Activated naive CD4-positive, alpha-beta T cell (primary cell): ENCODE measurements at regions not wholly inside any gene's neighbourhood (a gene's known extent, or its start where the extent isn't known, plus 50 kb on each side); places are given as distances from the start of the nearest gene placed in this dataset.

Experiments
- DNase-seq, 4 experiments: peaks; one replicate each; lab custom pipeline; 2025; lab: John Stamatoyannopoulos, UW

DNA sequence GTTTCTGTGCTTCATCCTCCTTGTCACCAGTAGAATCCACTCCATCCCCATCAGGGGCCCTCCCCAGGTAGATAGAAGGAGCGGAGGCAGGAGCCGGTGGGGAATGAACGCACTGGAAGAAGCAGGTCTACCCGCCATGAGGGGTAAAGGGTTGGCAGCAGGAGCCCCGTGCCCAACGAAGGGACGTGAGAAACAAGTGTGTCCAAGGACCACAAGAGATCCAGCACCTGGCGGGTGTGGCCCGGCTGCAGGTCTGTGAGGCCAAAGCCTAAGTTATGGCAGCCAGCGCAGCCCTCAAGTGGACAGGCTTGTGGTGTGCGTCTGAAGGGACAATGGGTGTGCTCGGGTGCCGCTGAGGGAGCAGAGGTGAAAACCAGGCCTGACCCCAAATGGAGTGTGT lies 94.3 kb downstream of the IRX2 start:
- DNase-seq = no peak

GRCh38 chr5:2656206-2656605 lies 95.3 kb downstream of the IRX2 start:
- no peak for DNase-seq

- no peak for DNase-seq
Observed at GRCh38 chr5:2653991-2654390, 97.5 kb downstream of the IRX2 start.

- DNase-seq = no peak
Observed at GRCh38 chr5:2651116-2651515, 100.4 kb downstream of the IRX2 start.

GRCh38 chr5:2642684-2643345 lies 108.7 kb downstream of the IRX2 start:
- DNase-seq = no peak

GRCh38 chr5:2640717-2641116 lies 110.8 kb downstream of the IRX2 start:
- no peak for DNase-seq

DNA sequence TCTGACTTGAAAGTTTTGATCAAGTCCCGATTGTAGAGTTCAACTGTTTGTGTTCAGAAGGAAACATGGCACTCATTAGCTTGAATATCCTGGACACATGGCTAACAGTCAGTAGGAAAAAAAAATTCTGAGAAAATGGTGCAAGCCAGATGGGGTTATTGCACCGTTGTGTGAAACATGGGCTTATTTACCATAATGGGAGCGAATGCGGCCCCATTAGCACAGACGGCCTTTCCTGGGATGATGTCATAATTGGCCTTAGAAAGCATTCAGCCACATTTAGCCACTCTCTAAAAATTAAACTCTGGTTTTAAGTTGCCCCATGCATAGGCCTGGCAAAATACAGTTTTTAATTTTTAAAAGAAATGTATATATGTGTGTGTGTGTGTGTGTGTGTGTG lies 112.1 kb downstream of the IRX2 start:
- no peak for DNase-seq

DNA sequence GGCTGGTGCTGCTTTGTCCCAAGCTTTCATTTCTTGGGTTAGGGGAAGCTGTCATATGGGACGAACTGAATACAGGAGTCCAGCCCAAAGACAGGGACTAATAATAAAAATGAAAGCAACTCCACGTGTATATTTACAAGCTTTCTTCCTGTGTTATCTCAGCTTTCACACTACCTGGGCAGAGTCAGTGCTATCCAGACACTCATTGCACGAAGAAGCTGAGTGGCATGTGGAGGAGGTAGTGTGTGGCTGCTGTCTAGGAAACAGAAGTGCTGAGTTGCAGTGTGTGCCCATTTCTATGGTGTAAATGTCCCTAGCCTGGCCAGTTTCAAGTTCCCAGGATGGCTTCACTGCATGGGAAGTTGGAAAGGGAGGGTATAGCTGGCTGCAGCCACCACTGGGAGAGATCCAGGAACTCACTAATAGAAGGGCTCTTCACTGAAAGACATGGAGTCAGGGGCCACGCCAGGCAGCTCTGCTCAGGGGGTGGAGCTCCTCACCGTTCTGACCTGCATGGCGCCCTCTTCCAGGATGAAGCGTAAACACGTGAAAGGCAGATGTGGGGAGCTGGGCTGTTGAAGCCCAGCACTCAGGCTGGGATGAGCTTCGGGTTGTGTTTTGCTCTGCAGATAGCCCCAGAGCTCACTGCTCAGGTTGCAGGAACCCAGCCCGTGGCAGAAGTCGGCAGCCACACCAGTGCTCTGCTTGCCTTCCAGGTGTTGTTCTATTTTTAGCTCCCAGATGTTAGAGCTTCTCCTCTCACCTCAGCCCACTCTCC lies 116.9 kb downstream of the IRX2 start:
- DNase-seq = no peak

- DNase-seq = no peak
Observed at GRCh38 chr5:2633992-2634391, 117.5 kb downstream of the IRX2 start.

GRCh38 chr5:2631758-2632157 lies 119.7 kb downstream of the IRX2 start:
- DNase-seq = no peak

DNA sequence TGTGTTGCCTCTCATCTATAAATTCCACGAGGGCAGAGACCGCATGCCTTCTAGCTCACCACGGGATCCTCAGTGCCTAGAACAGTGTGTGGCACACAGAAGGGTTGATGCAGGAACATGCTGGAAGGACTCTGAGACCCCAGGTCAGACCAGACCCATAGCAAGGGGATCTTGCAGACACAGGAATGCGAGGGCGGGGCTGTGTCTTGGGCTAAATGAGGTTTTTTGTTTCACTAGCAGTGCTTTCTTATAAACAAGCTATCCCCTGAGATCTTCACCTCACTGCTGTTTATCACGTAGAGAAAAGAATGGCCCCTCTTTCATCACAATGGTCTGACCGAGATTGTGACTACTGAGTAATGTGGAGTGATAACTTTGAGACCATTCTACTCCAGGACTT lies 122.4 kb downstream of the IRX2 start:
- no peak for DNase-seq

DNA sequence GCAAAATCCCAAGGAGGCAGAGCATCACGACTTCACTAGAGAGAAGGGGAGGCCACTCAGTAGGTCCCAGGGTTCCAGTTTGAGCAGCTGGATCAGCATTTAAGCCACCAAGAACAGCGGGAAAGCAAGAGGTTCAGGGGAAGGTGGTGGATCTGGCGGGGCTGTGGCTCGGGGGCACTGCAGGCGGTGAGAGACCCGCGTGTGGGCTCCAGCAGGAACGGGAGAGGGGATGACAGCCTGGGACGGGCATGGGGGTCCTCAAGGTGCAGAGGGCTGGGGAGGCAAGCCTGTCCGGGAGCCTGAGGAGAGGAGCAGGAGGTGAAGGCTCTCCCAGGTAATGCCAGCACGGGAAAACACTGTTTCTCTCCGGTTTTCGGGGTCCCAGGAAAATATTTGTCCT lies 123.6 kb downstream of the IRX2 start:
- no peak for DNase-seq

- no peak for DNase-seq
Observed at GRCh38 chr5:2626572-2626971, 124.9 kb downstream of the IRX2 start.

GRCh38 chr5:2622866-2623265 lies 128.6 kb downstream of the IRX2 start:
- no peak for DNase-seq

DNA sequence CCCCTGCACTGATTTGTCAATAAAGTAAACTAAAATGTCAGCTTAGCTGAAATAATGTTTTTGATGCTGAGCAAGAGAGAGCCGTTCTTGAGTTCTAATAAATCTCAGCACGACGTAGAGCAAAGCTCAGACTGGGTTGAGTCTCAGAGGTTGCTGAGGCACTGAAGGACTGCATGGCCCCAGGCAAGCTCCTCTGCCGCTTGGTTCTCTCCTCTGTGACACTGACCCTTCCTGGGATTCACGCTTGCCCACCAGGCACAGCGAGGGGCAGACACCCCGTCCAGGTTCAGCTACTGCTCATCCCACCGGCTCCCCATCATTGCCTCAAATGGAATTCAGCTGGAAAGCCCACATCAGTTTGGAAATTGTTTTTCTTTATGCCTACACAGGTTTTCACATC lies 129.8 kb downstream of the IRX2 start:
- no peak for DNase-seq

DNA sequence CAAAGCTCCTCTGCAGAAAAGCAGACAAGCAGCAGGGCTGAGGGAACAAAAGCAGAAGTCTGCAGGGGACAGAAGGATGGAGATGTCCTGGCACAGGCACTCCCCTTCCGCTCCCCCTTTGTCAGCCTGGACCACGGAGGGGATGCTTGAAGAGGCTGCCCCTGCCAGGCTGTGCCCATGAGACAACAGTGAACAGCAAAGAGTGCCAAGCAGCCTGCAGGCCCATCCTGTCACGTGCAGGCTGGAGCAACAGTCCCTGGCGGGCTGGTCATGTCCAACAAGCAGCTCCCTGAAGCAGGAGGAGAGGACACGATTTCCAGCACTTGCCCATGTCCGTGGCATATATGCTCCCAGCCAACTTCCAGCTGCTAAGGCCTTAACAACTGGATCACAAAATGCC lies 132.3 kb downstream of the IRX2 start:
- DNase-seq = no peak

GRCh38 chr5:2617461-2617860 lies 134.0 kb downstream of the IRX2 start:
- DNase-seq = no peak

- DNase-seq = no peak
Observed at GRCh38 chr5:2615917-2616316, 135.6 kb downstream of the IRX2 start.

DNA sequence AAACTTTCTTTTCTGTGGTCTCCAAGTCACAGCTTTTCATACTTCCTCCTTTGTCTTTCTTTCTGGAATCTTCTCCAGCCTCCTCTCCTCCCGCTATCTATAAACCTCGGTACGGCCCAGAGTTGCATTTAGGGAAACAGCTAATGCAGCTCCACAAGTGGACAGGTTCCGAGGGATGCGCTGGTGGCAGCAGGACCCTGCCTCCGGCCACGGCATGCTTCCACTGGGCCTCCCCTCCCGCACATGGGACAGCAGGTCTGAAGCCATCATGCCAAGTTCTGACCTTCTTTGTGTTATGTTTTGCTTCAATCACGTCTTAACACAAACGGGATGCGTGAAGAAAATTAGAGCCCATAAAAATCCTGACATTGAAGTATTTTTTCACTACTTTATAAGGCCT lies 136.9 kb downstream of the IRX2 start:
- no peak for DNase-seq

DNA sequence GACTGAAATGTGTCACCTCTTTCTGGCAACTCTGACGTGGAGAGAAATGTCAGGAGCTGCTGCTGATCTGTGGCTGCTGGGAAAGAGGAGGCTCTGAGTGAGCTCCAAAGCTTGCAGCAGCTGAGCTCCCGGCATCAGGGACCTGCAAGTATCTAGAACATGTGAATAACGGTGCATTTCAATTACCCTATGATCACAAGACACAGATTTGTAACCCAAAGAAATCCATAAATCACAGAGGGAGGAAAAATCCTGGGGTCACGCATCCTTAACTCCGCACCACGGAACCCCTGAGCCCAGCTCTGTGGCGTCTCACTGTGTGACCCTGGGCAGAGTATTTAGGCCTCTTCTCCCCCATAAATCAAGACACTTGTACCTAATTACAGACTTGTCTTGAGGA lies 139.8 kb downstream of the IRX2 start:
- no peak for DNase-seq

GRCh38 chr5:2610986-2611385 lies 140.5 kb downstream of the IRX2 start:
- DNase-seq = no peak

- DNase-seq = no peak
Observed at GRCh38 chr5:2608391-2608790, 143.1 kb downstream of the IRX2 start.

- DNase-seq = no peak
Observed at GRCh38 chr5:2607598-2607997, 143.9 kb downstream of the IRX2 start.

DNA sequence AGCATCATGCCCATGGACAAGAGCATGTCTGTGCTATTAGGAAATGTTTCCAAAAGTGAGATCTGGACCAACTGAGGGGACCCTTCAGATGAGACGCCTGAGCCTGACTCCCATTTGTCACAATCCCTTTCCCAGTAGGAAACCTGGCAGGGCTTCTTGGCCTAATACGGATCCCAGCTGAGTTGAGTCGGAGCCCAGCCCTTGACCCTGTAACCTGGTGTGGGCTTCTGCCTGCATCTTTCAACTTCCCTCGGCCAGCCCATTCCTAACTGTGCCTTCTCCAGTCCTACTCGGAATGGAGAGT lies 148.3 kb downstream of the IRX2 start:
- no peak for DNase-seq
